H7 (cell line): ENCODE measurements at regions not wholly inside any gene's neighbourhood (a gene's known extent, or its start where the extent isn't known, plus 50 kb on each side); places are given as distances from the start of the nearest gene placed in this dataset.
"Not testable (repeated sequence)": the region's sequence is repeated elsewhere in the genome, so short reads cannot be mapped to it uniquely, and the experiment has no call there.

Experiments used
- DNase-seq: peaks from one replicate; pipeline ENCODE4 v3.0.0; 2012
- H3K27me3 ChIP-seq: 2 replicates; pipeline ENCODE4 v1.6.0; 2011; ENCODE audit warnings: mild to moderate bottlenecking, low read length; ENCODE audit not compliant: control insufficient read depth, insufficient read depth
- H3K36me3 ChIP-seq: replicated peaks from 2 replicates; pipeline ENCODE4 v1.5.1; 2011; ENCODE audit warnings: low read length; ENCODE audit not compliant: control insufficient read depth, insufficient read depth
- H3K4me3 ChIP-seq: 2 replicates; pipeline ENCODE4 v1.5.1; 2011; ENCODE audit warnings: low read depth, mild to moderate bottlenecking, control low read depth, low read length, moderate library complexity; ENCODE audit not compliant: insufficient read depth

DNA sequence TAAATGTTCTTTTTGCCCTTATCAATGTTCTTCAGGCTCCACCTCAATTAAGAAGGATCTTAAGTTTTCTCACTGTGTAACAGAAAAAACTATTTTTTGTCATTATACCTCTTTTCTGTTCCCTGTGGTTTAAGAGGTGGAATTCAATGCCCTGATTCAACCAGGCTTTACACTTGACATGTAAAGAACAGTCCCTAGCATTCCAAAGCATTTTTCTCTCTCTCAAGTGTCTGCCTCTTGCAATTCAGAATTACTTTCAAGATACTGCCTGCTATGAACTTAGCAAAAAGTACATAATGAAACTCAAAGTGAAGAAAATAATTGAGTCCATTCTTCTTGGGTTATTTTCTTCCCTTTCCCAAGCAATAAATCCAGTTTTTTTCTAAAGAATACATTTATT, 160.6 kb upstream of the NOL4 start:
- Histone ChIP-seq H3K36me3 (no peaks in the 10 kb centered on the region), H3K27me3 (no peaks in the 10 kb centered on the region), H3K4me3 (no peak overlapping the region)
- DNase-seq = no peak

DNA sequence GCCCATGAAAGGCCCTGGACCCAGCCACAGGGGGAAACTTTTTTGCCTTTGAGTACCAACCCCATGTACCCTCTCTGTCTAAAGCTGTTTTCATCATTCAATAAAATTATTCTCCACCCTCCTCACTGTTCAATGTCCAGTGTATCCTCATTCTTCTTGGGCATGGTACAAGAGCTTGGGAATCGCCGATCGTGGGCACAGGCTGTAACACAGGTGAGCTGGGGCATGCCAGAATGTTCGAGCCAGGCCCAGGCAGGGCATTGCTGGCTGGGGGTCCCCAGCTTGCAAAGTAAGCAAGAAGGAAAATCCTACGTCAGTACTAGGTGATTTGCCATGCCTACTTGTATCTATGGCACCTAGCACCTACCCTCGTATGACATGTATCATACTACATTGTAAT, 162.1 kb upstream of the NOL4 start:
- no peak for DNase-seq
- no peaks in the 10 kb centered on the region for H3K36me3 ChIP-seq
- no peaks in the 10 kb centered on the region for H3K27me3 ChIP-seq
- no peak overlapping the region for H3K4me3 ChIP-seq

GRCh38 chr18:34397286-34397896, 172.7 kb upstream of the NOL4 start:
- Histone ChIP-seq H3K36me3 (no peaks in the 10 kb centered on the region), H3K4me3 (no peak overlapping the region), H3K27me3 (no peaks in the 10 kb centered on the region)
- no peak for DNase-seq

- Histone ChIP-seq H3K4me3 (no peak overlapping the region), H3K27me3 (no peaks in the 10 kb centered on the region), H3K36me3 (no peaks in the 10 kb centered on the region)
- DNase-seq = no peak
Observed at GRCh38 chr18:34399892-34400291, 175.2 kb upstream of the NOL4 start.

- no peak for DNase-seq
- H3K27me3 ChIP-seq = no peaks in the 10 kb centered on the region
- no peak overlapping the region for H3K4me3 ChIP-seq
- no peaks in the 10 kb centered on the region for H3K36me3 ChIP-seq
Observed at GRCh38 chr18:34400834-34401233, 176.1 kb upstream of the NOL4 start.

GRCh38 chr18:34401775-34402174, 177.1 kb upstream of the NOL4 start:
- H3K36me3 ChIP-seq = no peaks in the 10 kb centered on the region
- DNase-seq = no peak
- no peaks in the 10 kb centered on the region for H3K27me3 ChIP-seq

GRCh38 chr18:34407471-34407870, 182.8 kb upstream of the NOL4 start:
- not testable (repeated sequence) for DNase-seq, H3K36me3 ChIP-seq, H3K27me3 ChIP-seq, H3K4me3 ChIP-seq

More at GRCh38 chr18:34401775-34402174, 177.1 kb upstream of the NOL4 start:
- no peak overlapping the region for H3K4me3 ChIP-seq

DNA sequence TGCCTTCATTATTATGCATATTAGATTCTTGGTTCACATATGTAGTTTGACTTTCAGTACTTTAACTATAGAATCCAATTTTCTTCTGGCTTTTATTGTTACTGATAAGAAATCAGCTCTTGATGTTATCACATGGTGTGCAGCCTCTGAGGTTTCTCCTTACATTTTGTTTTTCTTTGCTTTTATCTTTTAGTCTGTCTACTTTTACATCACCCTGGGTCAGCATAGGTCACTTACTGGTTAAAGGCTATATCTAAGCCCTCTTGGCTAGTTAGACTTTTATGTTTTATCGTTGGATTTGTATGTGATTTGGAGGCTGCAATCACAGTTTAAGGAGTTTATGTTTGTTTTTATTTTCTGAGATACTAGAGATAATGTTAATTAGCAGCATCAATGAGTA, 187.2 kb upstream of the NOL4 start:
- Histone ChIP-seq H3K4me3 (no peak overlapping the region), H3K36me3 (no peaks in the 10 kb centered on the region), H3K27me3 (no peaks in the 10 kb centered on the region)
- no peak for DNase-seq

- no peak overlapping the region for H3K4me3 ChIP-seq
- no peaks in the 10 kb centered on the region for H3K27me3 ChIP-seq
- DNase-seq = no peak
- H3K36me3 ChIP-seq = no peaks in the 10 kb centered on the region
Observed at GRCh38 chr18:34431042-34431441, 206.3 kb upstream of the NOL4 start.

- Histone ChIP-seq H3K36me3 (no peaks in the 10 kb centered on the region), H3K27me3 (no peaks in the 10 kb centered on the region), H3K4me3 (no peak overlapping the region)
- DNase-seq = no peak
Observed at GRCh38 chr18:34444622-34445021, 219.9 kb upstream of the NOL4 start.

DNA sequence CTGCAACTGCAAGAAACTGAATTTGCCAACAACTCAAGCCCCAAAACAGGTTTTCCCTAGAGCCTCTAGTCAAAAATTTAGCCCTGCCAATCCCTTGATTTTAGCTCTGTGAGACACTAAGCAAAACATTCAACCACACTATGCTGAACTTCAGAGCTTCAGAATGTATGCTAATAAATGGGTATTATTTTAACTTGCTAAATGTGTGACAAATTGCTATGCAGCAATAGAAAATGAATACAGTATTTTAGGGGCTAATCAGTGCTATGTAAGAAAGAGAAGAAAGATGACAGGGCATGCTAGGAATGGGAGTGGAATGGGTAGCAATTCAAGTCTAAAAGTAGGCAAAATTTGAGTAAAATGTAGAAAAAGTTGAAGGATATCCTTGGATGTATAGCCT, 223.9 kb upstream of the NOL4 start:
- Histone ChIP-seq H3K36me3 (no peaks in the 10 kb centered on the region), H3K27me3 (no peaks in the 10 kb centered on the region), H3K4me3 (no peak overlapping the region)
- DNase-seq = no peak

- no peaks in the 10 kb centered on the region for H3K36me3 ChIP-seq
- no peak overlapping the region for H3K4me3 ChIP-seq
- no peaks in the 10 kb centered on the region for H3K27me3 ChIP-seq
- DNase-seq = no peak
Observed at GRCh38 chr18:34457761-34458160, 233.0 kb upstream of the NOL4 start.

DNA sequence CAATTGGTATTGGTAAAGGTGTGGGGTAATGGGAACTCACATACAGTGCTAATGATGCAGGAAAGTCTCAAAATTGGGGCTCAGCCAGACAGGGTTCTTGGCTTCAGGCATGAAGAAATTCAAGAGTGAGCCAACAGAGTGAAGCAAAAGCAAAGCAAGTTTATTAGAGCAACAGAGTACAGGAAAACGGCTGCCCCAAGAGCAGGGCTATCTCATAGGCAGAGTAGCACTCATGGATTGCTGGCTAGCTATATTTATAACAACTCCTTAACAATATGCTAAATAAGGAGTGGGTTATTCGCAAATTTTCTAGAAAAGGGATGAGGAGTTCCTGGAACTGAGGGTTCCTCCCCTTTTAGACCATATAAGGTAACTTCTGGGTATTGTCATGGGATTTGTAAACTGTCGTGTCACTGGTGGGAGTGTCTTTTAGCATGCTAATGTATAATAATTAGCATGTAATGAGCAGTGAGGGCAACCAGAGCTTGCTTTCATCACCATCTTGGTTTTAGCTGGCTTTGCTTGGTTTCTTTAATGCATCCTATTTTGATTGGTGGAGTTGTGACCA, 233.8 kb upstream of the NOL4 start:
- Histone ChIP-seq H3K27me3 (no peaks in the 10 kb centered on the region), H3K36me3 (no peaks in the 10 kb centered on the region), H3K4me3 (no peak overlapping the region)
- no peak for DNase-seq

GRCh38 chr18:34461266-34461665, 236.6 kb upstream of the NOL4 start:
- Histone ChIP-seq H3K4me3 (no peak overlapping the region), H3K27me3 (no peaks in the 10 kb centered on the region), H3K36me3 (no peaks in the 10 kb centered on the region)
- no peak for DNase-seq

- DNase-seq = no peak
- Histone ChIP-seq H3K4me3 (no peak overlapping the region), H3K36me3 (no peaks in the 10 kb centered on the region), H3K27me3 (no peaks in the 10 kb centered on the region)
Observed at GRCh38 chr18:34467058-34467457, 242.3 kb upstream of the NOL4 start.
